ENCODE measurements at regions not wholly inside any gene's neighbourhood (a gene's known extent, or its start where the extent isn't known, plus 50 kb on each side); places are given as distances from the start of the nearest gene placed in this dataset.

DNA sequence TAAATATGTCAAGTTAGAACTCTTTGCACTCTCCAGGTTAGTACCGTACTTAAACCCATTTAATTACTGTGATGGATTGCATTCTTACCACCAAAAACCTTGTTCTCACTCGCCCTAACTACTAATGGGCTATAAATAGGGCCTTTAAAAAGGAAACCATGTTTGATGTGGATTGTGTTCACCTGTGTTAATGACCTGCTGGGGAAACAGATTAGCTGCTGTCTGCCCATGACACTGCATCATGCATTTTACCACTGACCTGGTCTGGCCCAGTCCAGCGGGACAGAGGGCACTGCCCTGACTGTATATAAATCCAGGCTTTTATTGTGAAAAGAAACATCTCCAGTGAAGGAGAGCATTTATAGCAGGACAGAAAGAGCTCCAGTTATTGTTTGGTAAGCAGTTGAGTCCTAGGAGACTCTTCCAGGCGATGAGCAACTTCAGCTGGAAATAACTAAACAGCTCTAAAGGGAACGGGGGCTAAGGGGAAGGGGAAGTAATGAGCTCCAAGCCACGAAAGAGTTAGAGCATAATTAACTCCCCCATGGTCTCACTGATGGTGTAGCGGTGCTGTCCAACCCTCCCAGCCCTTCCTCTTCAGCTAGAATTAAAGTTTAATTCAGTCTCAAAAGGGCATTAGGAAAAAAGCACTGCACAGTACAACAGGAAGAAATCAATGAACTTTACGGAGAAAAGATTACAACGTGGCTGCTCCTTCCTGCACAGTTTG, 303.1 kb downstream of the ENC1 start:
- CTCF ChIA-PET: interaction anchor here (1.2 kb wide), 1 partner anchor 14 kb away, joined by 3 read pairs; no protein-coding TSS in a partner anchor

More for the DNA sequence above, 303.1 kb downstream of the ENC1 start:
- DNase-seq (ENCODE audit: low read depth, low spot score) (peak; percentile 11), FAIRE-seq (no peak)
- BruUV-seq (replicated peaks): no TSS peak
- Histone ChIP-seq H3K36me3 (ENCODE audit: control insufficient read depth in 2 of 2, extremely low read depth in 1 of 2, insufficient read depth in 2 of 2, low read length in 2 of 2) (no peaks in the 10 kb centered on the region), H3K27ac (ENCODE audit: insufficient read depth, low read depth, low read length) (no peak overlapping the region), H3K9me1 (replicated peaks; ENCODE audit: control insufficient read depth, extremely low read depth, insufficient read depth, low read length) (no peaks in the 10 kb centered on the region), H3K9ac (replicated peaks; ENCODE audit: extremely low read depth, insufficient read depth, low read length) (no peak overlapping the region), H3K79me2 (ENCODE audit: control insufficient read depth, insufficient read depth, low read length) (no peaks in the 10 kb centered on the region), H2AFZ (ENCODE audit: low read depth, low read length) (peak overlapping the region; percentile 64), H3K27me3 (ENCODE audit: control insufficient read depth in 2 of 2, insufficient read depth in 2 of 2, low read length in 2 of 2) (no peaks in the 10 kb centered on the region), H3K4me2 (ENCODE audit: insufficient read depth, low read length) (no peak overlapping the region), H3K4me3 (replicated peaks in 1 of 3; ENCODE audit: insufficient read depth in 1 of 3, low read depth in 1 of 3, low read length in 3 of 3) (no peak overlapping the region), H4K20me1 (replicated peaks; ENCODE audit: control insufficient read depth, extremely low read depth, insufficient read depth, low read length) (no peaks in the 10 kb centered on the region), H3K9me3 (replicated peaks; ENCODE audit: control insufficient read depth, insufficient read depth, low read length) (no peaks in the 10 kb centered on the region), H3K4me1 (ENCODE audit: control insufficient read depth, extremely low read depth, insufficient read depth, low read length) (peaks cover 2% of the 10 kb centered on the region)
- TF ChIP-seq POLR2AphosphoS5 (IDR thresholded peaks at IDR 0.05; ENCODE audit: insufficient read depth, low read depth, low read length) (no peak), JUN (IDR thresholded peaks at IDR 0.05; ENCODE audit: borderline replicate concordance, insufficient read depth, insufficient read length, low read depth) (no peak), FOS (IDR thresholded peaks at IDR 0.05; ENCODE audit: borderline replicate concordance, insufficient read depth, low read length) (no peak), GATA2 (IDR thresholded peaks at IDR 0.05; ENCODE audit: insufficient read depth, insufficient read length, low read depth, low read length) (no peak)
- TF ChIP-seq, protein P1, sequence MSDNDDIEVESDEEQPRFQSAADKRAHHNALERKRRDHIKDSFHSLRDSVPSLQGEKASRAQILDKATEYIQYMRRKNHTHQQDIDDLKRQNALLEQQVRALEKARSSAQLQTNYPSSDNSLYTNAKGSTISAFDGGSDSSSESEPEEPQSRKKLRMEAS (IDR thresholded peaks at IDR 0.05; ENCODE audit: insufficient read depth, insufficient read length): no peak
- TF ChIP-seq, protein P2, sequence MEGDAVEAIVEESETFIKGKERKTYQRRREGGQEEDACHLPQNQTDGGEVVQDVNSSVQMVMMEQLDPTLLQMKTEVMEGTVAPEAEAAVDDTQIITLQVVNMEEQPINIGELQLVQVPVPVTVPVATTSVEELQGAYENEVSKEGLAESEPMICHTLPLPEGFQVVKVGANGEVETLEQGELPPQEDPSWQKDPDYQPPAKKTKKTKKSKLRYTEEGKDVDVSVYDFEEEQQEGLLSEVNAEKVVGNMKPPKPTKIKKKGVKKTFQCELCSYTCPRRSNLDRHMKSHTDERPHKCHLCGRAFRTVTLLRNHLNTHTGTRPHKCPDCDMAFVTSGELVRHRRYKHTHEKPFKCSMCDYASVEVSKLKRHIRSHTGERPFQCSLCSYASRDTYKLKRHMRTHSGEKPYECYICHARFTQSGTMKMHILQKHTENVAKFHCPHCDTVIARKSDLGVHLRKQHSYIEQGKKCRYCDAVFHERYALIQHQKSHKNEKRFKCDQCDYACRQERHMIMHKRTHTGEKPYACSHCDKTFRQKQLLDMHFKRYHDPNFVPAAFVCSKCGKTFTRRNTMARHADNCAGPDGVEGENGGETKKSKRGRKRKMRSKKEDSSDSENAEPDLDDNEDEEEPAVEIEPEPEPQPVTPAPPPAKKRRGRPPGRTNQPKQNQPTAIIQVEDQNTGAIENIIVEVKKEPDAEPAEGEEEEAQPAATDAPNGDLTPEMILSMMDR (IDR thresholded peaks at IDR 0.05; ENCODE audit: extremely low read depth in 1 of 2, insufficient read depth in 1 of 2, low read depth in 1 of 2, low read length in 2 of 2): no peak
- dilution Hi-C loops (cut with MboI; ENCODE audit: extremely low pct_ligation_motif_present, low sequenced_read_pairs): no loop called here
- POLR2A ChIA-PET: interaction anchor here (0.8 kb wide), 1 partner anchor 8 kb away, joined by 3 read pairs; no protein-coding TSS in a partner anchor
- intact Hi-C loops (cut with micrococcal nuclease): no loop called here

Measured in endothelial cell of umbilical vein (primary cell).